ENCODE measurements at regions not wholly inside any gene's neighbourhood (a gene's known extent, or its start where the extent isn't known, plus 50 kb on each side); places are given as distances from the start of the nearest gene placed in this dataset.

- TF ChIP-seq POLR2A (IDR thresholded peaks at IDR 0.05) (no peak), CTCF (IDR thresholded peaks at IDR 0.05) (no peak)
- no peak for DNase-seq
- Histone ChIP-seq H3K27ac (no peak overlapping the region), H3K9me3 (peaks cover 0 to 2% (median 0%) of the 10 kb centered on the region in 4 donors), H3K4me1 (peaks cover 0 to 4% (median 0%) of the 10 kb centered on the region in 4 donors), H3K4me3 (no peak overlapping the region), H3K27me3 (no peaks in the 10 kb centered on the region), H3K36me3 (no peaks in the 10 kb centered on the region)
Observed at GRCh38 chr4:56234098-56234497, 153.2 kb downstream of the AASDH start.

- Histone ChIP-seq H3K27me3 (no peaks in the 10 kb centered on the region), H3K9me3 (peaks cover 0 to 3% (median 0%) of the 10 kb centered on the region in 4 donors), H3K36me3 (no peaks in the 10 kb centered on the region), H3K27ac (no peak overlapping the region), H3K4me3 (no peak overlapping the region), H3K4me1 (peaks cover 0 to 4% (median 0%) of the 10 kb centered on the region in 4 donors)
- no peak for TF ChIP-seq CTCF (IDR thresholded peaks at IDR 0.05)
- TF ChIP-seq POLR2A (IDR thresholded peaks at IDR 0.05) = no peak
- no peak for DNase-seq
Observed at GRCh38 chr4:56231410-56231809, 155.9 kb downstream of the AASDH start.

GRCh38 chr4:56229947-56230346 is 157.3 kb downstream of the AASDH start:
- DNase-seq = no peak
- Histone ChIP-seq H3K4me1 (peaks cover 0 to 4% (median 0%) of the 10 kb centered on the region in 4 donors), H3K27me3 (no peaks in the 10 kb centered on the region), H3K27ac (no peak overlapping the region), H3K36me3 (no peaks in the 10 kb centered on the region), H3K9me3 (peaks cover 0 to 3% (median 0%) of the 10 kb centered on the region in 4 donors), H3K4me3 (no peak overlapping the region)
- TF ChIP-seq CTCF (IDR thresholded peaks at IDR 0.05) (no peak), POLR2A (IDR thresholded peaks at IDR 0.05) (no peak)

- no peaks in the 10 kb centered on the region for H3K36me3 ChIP-seq
- H3K27me3 ChIP-seq = no peaks in the 10 kb centered on the region
- TF ChIP-seq CTCF (IDR thresholded peaks at IDR 0.05) (no peak), POLR2A (IDR thresholded peaks at IDR 0.05) (no peak)
- no peak overlapping the region for H3K27ac ChIP-seq
- H3K4me3 ChIP-seq = no peak overlapping the region
- H3K9me3 ChIP-seq = peaks cover 0 to 3% (median 0%) of the 10 kb centered on the region in 4 donors
- DNase-seq = no peak
- no peaks in the 10 kb centered on the region for H3K4me1 ChIP-seq
Observed at GRCh38 chr4:56227301-56227835, 159.9 kb downstream of the AASDH start.

- no peak for TF ChIP-seq CTCF (IDR thresholded peaks at IDR 0.05)
- TF ChIP-seq POLR2A (IDR thresholded peaks at IDR 0.05) = no peak
- Histone ChIP-seq H3K27ac (no peak overlapping the region), H3K4me3 (no peak overlapping the region), H3K27me3 (no peaks in the 10 kb centered on the region), H3K36me3 (no peaks in the 10 kb centered on the region), H3K4me1 (no peaks in the 10 kb centered on the region), H3K9me3 (peaks cover 0 to 3% (median 0%) of the 10 kb centered on the region in 4 donors)
- no peak for DNase-seq
Observed at GRCh38 chr4:56226579-56226978, 160.7 kb downstream of the AASDH start.

GRCh38 chr4:56224641-56225040 is 162.7 kb downstream of the AASDH start:
- no peak for DNase-seq
- no peaks in the 10 kb centered on the region for H3K27me3 ChIP-seq
- H3K9me3 ChIP-seq = peaks cover 0 to 3% (median 0%) of the 10 kb centered on the region in 4 donors
- H3K4me3 ChIP-seq = no peak overlapping the region
- H3K36me3 ChIP-seq = no peaks in the 10 kb centered on the region
- no peak overlapping the region for H3K27ac ChIP-seq
- TF ChIP-seq POLR2A (IDR thresholded peaks at IDR 0.05) (no peak), CTCF (IDR thresholded peaks at IDR 0.05) (no peak)
- no peaks in the 10 kb centered on the region for H3K4me1 ChIP-seq

Measured in Peyer's patch (tissue), 4 donors.